Fibroblast of villous mesenchyme (primary cell): ENCODE measurements at regions not wholly inside any gene's neighbourhood (a gene's known extent, or its start where the extent isn't known, plus 50 kb on each side); places are given as distances from the start of the nearest gene placed in this dataset.
A peak's percentile ranks its signal among the peaks of the same experiment; 100 is the strongest.

Experiments used
- DNase-seq: peaks from one replicate; pipeline ENCODE4 v3.0.0-alpha.2; 2010; ENCODE audit warnings: low read depth
- H3K4me3 ChIP-seq: 2 replicates; pipeline ENCODE4 v1.5.1; 2011; ENCODE audit warnings: low read depth, mild to moderate bottlenecking, low read length
- TF ChIP-seq, protein P1 (sequence below): IDR thresholded peaks from 2 replicates; pipeline ENCODE4 v1.5.1; 2012; ENCODE audit warnings: low read depth, mild to moderate bottlenecking, low read length; ENCODE audit not compliant: insufficient read depth

DNA sequence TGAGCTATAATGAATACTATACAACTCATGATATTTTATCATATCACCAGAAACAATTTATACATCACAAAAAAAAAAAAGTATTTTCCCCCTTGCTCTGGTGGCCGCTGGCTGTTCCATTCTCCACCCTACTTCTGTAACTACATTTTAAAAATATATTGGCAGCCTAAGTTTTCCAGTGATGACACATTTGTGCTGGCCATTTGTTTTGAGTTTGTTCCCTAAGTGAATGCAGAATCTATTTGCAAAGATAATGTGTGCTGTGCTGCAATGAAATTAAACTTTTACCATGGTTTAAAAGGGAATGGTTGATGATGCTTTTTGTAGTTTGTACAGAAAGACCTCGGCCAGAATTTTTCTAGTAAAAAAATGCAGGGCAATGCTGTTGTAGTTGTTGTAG lies 1092.8 kb downstream of the TMTC2 start:
- no peak overlapping the region for H3K4me3 ChIP-seq
- TF ChIP-seq, protein P1, sequence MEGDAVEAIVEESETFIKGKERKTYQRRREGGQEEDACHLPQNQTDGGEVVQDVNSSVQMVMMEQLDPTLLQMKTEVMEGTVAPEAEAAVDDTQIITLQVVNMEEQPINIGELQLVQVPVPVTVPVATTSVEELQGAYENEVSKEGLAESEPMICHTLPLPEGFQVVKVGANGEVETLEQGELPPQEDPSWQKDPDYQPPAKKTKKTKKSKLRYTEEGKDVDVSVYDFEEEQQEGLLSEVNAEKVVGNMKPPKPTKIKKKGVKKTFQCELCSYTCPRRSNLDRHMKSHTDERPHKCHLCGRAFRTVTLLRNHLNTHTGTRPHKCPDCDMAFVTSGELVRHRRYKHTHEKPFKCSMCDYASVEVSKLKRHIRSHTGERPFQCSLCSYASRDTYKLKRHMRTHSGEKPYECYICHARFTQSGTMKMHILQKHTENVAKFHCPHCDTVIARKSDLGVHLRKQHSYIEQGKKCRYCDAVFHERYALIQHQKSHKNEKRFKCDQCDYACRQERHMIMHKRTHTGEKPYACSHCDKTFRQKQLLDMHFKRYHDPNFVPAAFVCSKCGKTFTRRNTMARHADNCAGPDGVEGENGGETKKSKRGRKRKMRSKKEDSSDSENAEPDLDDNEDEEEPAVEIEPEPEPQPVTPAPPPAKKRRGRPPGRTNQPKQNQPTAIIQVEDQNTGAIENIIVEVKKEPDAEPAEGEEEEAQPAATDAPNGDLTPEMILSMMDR, result no peak
- DNase-seq, result no peak

DNA sequence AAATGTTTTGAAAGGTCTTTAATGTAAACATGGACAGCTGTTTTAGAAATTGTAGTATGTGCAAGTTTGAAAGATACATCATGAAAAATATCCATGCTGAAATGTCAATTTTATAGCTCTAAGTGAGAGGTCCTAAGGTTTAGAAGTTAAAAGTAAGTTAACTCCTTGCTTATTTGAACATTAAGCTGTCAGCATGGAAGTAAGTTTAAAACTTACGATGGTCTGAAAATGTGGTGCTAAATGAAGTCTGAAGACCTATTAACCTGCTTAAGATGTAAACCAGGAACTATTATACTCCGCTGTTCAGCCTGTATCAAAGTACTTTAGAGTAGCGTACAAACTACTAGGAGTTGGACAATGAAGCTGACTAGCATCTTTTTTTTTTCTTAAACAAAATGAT lies 1082.4 kb downstream of the TMTC2 start:
- no peak overlapping the region for H3K4me3 ChIP-seq
- peak; percentile 0 for DNase-seq
- TF ChIP-seq, protein P1, result no peak

DNA sequence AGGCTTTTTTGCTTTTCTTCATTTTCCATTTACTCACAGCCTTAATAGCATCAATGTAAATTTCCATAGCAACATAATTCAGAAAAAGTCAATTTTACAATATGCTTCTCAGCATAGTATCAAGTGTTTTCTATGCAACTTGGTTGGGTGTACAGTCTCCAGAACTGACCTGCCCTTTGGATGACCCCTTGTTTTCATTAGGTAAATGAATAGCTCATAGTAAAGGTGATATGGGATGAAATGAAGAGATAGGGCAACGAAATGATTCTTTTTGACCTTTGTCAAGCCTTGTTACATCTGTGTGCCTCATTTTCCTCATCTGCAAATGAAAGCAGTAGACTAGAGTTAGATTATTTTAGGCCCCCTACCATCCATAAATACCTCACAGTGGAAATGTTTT lies 1081.0 kb downstream of the TMTC2 start:
- H3K4me3 ChIP-seq, result no peak overlapping the region
- TF ChIP-seq, protein P1, result no peak
- no peak for DNase-seq

DNA sequence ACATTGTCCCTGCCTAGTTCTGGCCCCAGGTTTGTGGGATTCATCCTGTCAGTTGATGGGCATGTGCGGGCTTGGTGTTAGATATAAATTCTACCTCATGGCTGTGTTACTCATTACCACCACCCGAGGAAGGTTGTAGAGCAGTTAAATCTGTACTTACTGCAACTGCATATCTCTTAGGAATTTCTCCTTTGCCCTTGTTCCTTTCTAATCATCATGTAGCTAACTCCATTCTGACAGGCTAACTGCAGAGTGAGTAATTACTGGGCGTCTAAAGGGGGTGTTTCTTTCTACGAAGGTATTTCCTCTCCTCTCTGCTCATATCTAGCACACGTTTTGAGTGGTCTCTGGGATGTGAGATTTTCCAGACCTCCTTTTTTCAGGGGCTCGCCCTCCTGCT lies 1076.7 kb downstream of the TMTC2 start:
- no peak for DNase-seq
- H3K4me3 ChIP-seq, result no peak overlapping the region
- TF ChIP-seq, protein P1, result no peak

DNA sequence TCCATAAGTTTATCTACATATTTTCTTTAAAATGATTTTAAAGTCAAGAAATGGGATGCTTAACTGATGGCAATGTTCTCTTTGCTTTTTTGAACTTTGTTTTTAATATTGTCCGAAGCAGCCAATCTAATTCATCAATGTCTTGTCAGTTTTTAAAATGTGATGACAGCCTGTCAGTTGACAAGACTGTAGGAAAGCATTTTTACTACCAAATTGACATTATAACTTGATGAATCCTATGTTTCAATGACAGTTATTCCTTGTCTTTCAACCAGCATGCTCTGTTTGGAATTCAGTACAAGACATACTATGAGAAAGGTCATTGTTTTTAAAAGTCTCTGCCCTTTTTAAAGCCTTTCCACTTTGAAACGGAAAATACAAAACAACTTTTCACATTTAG lies 1073.2 kb downstream of the TMTC2 start:
- TF ChIP-seq, protein P1, result no peak
- DNase-seq, result no peak
- no peak overlapping the region for H3K4me3 ChIP-seq

DNA sequence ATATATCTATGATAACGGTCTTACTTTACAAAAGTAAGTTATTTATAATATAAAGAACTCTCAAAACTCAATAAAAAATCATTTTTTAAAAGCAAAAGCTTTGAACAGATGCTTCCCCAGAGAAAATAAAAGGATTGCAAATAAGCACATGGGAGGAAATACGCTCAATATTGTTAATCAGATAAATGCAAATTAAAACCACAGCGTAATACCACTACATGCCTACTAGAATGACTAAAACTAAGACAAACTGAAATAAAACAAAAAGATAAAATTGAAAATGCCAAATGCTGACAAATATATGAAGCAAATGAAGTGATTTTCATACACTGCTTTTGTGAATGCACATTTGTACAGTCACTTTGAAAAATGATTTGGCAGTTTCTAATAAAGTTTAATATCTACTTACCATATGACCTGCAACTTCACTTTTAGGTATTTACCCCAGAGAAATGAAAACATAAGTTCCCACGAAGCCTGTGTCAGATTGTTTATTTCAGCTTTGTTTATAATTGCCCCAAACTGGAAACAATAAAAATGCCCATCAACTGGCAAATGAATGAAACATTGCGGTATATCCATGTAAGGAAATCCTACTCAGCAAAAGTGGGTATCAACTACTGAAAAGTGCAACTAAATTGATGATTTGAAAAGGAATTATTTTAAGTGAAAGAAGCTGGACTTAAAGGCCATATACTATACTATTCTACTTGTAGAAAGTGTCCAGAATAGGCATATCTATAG lies 1072.4 kb downstream of the TMTC2 start:
- TF ChIP-seq, protein P1, result no peak

DNA sequence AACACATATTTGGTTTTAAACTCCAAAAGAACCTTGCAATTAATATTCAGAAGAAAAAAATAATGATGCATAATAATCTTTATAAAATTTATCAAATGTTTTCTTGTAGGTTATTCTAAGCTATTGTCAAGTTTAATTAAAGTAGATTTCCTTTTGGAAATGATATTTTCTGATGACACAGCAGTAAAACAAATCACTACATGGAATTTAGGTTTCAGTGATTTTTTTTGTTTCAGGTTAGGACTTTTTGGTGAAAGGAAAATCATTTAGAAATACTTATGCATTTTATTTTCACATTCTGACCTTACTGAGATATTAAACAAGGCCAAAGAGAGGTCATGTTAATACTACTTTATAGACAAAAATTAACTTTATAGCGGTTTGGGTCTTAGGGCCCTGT lies 1067.2 kb downstream of the TMTC2 start:
- no peak for DNase-seq
- TF ChIP-seq, protein P1, result no peak
- H3K4me3 ChIP-seq, result no peak overlapping the region

More for the DNA sequence above, 1072.4 kb downstream of the TMTC2 start:
- H3K4me3 ChIP-seq, result no peak overlapping the region
- no peak for DNase-seq
